ENCODE measurements at regions not wholly inside any gene's neighbourhood (a gene's known extent, or its start where the extent isn't known, plus 50 kb on each side); places are given as distances from the start of the nearest gene placed in this dataset.
"Not testable (repeated sequence)": the region's sequence is repeated elsewhere in the genome, so short reads cannot be mapped to it uniquely, and the experiment has no call there.

DNA sequence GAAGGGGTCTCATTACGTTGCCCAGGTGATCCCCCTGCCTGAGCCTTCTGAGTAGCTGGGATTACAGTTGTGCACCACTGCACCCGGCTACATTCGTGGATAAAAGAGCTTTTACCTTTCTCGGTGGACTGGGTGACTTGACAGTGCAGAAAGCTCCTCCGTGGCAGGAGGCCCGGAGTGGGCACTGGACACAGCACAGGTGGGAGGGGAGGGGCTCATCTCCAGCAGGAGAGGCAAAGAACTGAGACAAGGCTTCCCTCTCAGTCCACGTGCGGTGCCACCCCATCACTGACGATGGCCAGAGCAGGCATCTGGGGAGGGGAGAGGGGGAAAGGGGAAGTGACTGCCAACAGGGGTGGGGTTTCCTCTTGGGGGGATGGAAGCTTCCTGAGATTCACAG is 118.4 kb downstream of the SHANK2 start:
- DNase-seq (ENCODE audit: low read depth) = no peak
- no peak overlapping the region for H3K4me3 ChIP-seq (ENCODE audit: low read depth, low read length)
- no peak for TF ChIP-seq CTCF (IDR thresholded peaks at IDR 0.05; ENCODE audit: insufficient read depth, low read length)

GRCh38 chr11:71131861-71132260 is 120.5 kb downstream of the SHANK2 start:
- DNase-seq (ENCODE audit: low read depth) = no peak
- TF ChIP-seq CTCF (IDR thresholded peaks at IDR 0.05; ENCODE audit: insufficient read depth, low read length) = no peak
- no peak overlapping the region for H3K4me3 ChIP-seq (ENCODE audit: low read depth, low read length)

GRCh38 chr11:71130106-71130505 is 122.3 kb downstream of the SHANK2 start:
- DNase-seq (ENCODE audit: low read depth) = no peak
- no peak for TF ChIP-seq CTCF (IDR thresholded peaks at IDR 0.05; ENCODE audit: insufficient read depth, low read length)
- H3K4me3 ChIP-seq (ENCODE audit: low read depth, low read length) = no peak overlapping the region

GRCh38 chr11:71129624-71130023 is 122.8 kb downstream of the SHANK2 start:
- no peak overlapping the region for H3K4me3 ChIP-seq (ENCODE audit: low read depth, low read length)
- no peak for DNase-seq (ENCODE audit: low read depth)
- TF ChIP-seq CTCF (IDR thresholded peaks at IDR 0.05; ENCODE audit: insufficient read depth, low read length) = no peak

GRCh38 chr11:71127806-71128205 is 124.6 kb downstream of the SHANK2 start:
- DNase-seq (ENCODE audit: low read depth) = no peak
- no peak for TF ChIP-seq CTCF (IDR thresholded peaks at IDR 0.05; ENCODE audit: insufficient read depth, low read length)

DNA sequence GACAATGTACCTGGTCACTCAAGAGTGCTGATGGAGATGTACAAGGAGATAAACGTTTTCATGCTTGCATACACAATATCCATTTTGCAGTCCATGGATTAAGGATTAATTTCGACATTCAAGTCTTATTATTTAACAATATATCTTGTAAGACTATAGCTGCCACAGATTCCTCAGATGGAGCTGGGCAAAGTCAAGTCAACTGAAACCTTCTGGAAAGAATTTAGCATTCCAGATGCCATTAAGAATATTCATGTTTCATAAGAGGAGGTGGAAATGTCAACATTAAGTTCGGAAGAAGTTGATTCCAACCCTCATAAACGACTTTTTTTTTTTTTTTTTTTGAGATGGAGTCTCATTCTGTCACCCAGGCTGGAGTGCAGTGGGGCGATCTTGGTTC is 126.0 kb downstream of the SHANK2 start:
- DNase-seq (ENCODE audit: low read depth); H3K4me3 ChIP-seq (ENCODE audit: low read depth, low read length): not testable (repeated sequence)

More at GRCh38 chr11:71127806-71128205, 124.6 kb downstream of the SHANK2 start:
- H3K4me3 ChIP-seq (ENCODE audit: low read depth, low read length) = no peak overlapping the region

DNA sequence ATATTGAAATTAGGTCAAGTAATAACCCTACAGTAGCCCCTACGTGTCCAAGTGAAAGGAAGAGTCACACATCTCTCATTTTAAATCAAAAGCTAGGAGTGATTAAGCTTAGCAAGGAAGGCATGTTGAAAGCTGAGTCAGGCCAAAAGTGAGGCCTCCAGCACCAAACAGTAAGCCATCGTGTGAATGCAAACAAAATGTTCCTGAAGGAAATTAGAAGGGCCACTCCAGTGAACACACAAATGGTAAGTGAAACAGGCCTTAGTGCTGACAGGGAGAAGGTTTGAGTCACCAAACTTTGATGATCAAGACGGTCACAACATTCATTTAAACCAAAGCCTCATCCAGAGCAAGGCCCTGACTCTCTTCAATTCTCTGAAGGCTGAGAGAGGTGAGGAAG is 127.2 kb downstream of the SHANK2 start:
- no peak overlapping the region for H3K4me3 ChIP-seq (ENCODE audit: low read depth, low read length)
- DNase-seq (ENCODE audit: low read depth) = no peak
- no peak for TF ChIP-seq CTCF (IDR thresholded peaks at IDR 0.05; ENCODE audit: insufficient read depth, low read length)
